AG04449 (cell line): ENCODE measurements at regions not wholly inside any gene's neighbourhood (a gene's known extent, or its start where the extent isn't known, plus 50 kb on each side); places are given as distances from the start of the nearest gene placed in this dataset.

Experiments used
- CTCF ChIA-PET: fragments of 350-600 bp; formaldehyde crosslinking; extraction: SDS; loops from one replicate; lab custom pipeline; 2021; ENCODE audit warnings: antibody characterized with exemption; lab: Yijun Ruan, JAX
- POLR2A ChIA-PET: fragments of 400-600, 350-600 bp; formaldehyde crosslinking; extraction: SDS; loops from one replicate; lab custom pipeline; 2020; ENCODE audit warnings: antibody characterized with exemption, inconsistent platforms; lab: Yijun Ruan, JAX
- DNase-seq: peaks from one replicate; pipeline ENCODE4 v3.0.0-alpha.2; 2010; ENCODE audit warnings: low read depth, low spot score
- H3K4me3 ChIP-seq: 2 replicates; pipeline ENCODE4 v1.5.1; 2011; ENCODE audit warnings: low read depth, mild to moderate bottlenecking, control low read depth, low read length
- TF ChIP-seq, protein P1 (sequence below): IDR thresholded peaks from one replicate; pipeline ENCODE4 v1.5.1; 2011; ENCODE audit warnings: mild to moderate bottlenecking, moderate library complexity, low read length, control low read depth, inconsistent platforms; ENCODE audit not compliant: insufficient read depth; ENCODE audit errors: missing control alignments

GRCh38 chr5:118040496-118040895 lies 947.9 kb downstream of the DTWD2 start:
- POLR2A ChIA-PET = no interaction called here
- TF ChIP-seq, protein P1, sequence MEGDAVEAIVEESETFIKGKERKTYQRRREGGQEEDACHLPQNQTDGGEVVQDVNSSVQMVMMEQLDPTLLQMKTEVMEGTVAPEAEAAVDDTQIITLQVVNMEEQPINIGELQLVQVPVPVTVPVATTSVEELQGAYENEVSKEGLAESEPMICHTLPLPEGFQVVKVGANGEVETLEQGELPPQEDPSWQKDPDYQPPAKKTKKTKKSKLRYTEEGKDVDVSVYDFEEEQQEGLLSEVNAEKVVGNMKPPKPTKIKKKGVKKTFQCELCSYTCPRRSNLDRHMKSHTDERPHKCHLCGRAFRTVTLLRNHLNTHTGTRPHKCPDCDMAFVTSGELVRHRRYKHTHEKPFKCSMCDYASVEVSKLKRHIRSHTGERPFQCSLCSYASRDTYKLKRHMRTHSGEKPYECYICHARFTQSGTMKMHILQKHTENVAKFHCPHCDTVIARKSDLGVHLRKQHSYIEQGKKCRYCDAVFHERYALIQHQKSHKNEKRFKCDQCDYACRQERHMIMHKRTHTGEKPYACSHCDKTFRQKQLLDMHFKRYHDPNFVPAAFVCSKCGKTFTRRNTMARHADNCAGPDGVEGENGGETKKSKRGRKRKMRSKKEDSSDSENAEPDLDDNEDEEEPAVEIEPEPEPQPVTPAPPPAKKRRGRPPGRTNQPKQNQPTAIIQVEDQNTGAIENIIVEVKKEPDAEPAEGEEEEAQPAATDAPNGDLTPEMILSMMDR = no peak
- CTCF ChIA-PET = no interaction called here
- no peak for DNase-seq
- no peak overlapping the region for H3K4me3 ChIP-seq

DNA sequence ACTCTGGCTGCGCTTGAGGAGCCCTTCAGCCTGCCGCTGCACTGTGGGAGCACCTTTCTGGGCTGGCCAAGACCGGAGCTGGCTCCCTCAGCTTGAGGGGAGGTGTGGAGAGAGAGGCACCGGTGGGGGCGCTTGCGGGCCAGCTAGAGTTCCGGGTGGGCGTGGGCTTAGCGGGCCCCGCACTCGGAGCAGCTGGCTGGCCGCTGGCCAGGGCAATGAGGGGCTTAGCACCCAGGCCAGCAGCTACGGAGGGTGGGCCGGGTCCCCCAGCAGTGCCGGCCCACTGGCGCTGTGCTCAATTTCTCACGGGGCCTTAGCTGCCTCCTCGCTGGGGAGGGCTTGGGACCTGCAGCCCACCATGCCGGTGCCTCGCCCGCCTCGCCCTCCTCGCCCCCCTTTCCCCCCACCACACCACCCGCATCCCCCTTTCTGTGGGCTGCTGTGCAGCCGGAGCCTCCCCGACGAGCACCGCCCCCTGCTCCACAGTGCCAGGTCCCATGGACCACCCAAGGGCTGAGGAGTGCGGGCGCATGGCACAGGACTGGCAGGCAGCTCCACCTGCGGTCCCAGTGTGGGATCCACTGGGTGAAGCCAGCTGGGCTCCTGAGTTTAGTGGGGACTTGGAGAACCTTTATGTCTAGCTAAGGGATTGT lies 954.5 kb downstream of the DTWD2 start:
- H3K4me3 ChIP-seq = no peak overlapping the region
- no peak for DNase-seq
- CTCF ChIA-PET = no interaction called here
- POLR2A ChIA-PET = interaction anchor here (0.6 kb wide), 1 partner anchor 746 kb away, joined by 6 read pairs; no protein-coding TSS in a partner anchor
- TF ChIP-seq, protein P1 = no peak

- ChIA-PET CTCF (no interaction called here), POLR2A (no interaction called here)
- TF ChIP-seq, protein P1 = no peak
- no peak for DNase-seq
- no peak overlapping the region for H3K4me3 ChIP-seq
Observed at GRCh38 chr5:118029807-118030206, 958.5 kb downstream of the DTWD2 start.

GRCh38 chr5:118022062-118022461 lies 966.3 kb downstream of the DTWD2 start:
- ChIA-PET POLR2A (no interaction called here), CTCF (no interaction called here)
- TF ChIP-seq, protein P1 = no peak
- DNase-seq = no peak
- H3K4me3 ChIP-seq = no peak overlapping the region

DNA sequence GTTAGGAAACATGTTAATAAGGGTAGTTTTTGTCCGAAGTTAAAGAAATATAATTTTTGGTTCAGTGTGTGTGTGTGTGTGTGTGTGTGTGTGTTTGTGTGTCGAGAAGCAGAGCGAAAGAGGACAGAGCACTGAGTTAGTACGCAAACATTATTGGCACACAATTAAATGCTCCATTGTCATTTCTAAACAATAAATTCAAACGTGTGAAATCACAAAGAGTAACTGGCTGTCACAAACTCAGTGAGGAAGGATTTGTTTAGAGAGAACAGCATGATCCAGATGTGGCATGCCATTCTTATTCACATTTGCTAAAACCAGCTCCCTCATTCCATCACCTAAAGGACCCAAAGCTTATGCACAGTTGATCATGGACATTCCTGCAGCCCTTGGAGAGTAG lies 970.8 kb downstream of the DTWD2 start:
- POLR2A ChIA-PET = no interaction called here
- DNase-seq = no peak
- H3K4me3 ChIP-seq = no peak overlapping the region
- CTCF ChIA-PET = no interaction called here
- TF ChIP-seq, protein P1 = no peak

DNA sequence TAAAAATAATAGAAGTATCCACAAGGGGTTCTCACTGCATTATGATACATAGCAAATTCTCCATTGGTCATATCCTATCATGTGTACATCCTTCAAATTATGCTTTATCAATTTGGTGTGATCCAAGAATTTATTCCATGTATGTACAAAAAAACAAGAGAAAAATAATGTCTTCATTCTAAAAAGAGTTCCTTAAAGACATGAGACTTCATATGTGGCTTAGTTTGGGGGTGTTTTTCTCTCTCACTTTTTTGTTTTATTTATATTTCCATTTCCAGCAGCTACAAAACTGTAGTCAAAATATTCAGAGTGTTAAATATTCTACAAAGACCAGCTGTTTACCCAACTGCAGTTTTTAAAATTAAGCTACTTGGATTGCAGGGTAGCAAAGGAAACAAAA lies 972.0 kb downstream of the DTWD2 start:
- DNase-seq = no peak
- H3K4me3 ChIP-seq = no peak overlapping the region
- TF ChIP-seq, protein P1 = no peak
- ChIA-PET POLR2A (no interaction called here), CTCF (no interaction called here)
